ENCODE measurements at regions not wholly inside any gene's neighbourhood (a gene's known extent, or its start where the extent isn't known, plus 50 kb on each side); places are given as distances from the start of the nearest gene placed in this dataset.

DNA sequence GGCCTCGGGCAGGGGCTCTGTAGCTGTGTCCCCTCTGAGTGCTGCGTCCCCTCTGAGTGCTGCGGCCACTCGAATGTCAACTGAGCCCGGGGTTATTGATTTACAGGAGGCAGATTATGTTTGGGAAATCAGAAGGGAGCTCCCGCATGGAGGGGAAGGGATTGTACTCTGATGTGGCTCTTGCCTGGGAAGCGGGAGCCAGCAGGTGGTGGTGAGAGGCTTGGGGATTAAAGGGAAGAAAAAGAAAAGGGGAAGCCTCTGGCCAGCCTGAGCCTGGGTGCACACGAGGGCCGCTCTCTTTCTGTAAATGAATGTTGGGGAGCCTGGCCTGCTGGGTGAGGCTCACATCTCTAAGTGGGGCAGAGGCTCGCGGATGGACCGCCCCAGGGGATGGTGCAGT lies 143.7 kb downstream of the AACS start:
- CTCF ChIA-PET: no interaction called here
- BruUV-seq (replicated peaks): no TSS peak
- Mint-ChIP-seq H3K36me3 (ENCODE audit: insufficient read depth, unreplicated experiment) (no peaks in the 10 kb centered on the region), H3K27ac (ENCODE audit: unreplicated experiment) (no peak overlapping the region), H3K9me3 (ENCODE audit: low read depth, unreplicated experiment) (no peaks in the 10 kb centered on the region), H3K4me1 (ENCODE audit: low read depth, unreplicated experiment) (no peaks in the 10 kb centered on the region), H3K4me3 (ENCODE audit: low read depth, unreplicated experiment) (no peak overlapping the region), H3K27me3 (ENCODE audit: unreplicated experiment) (peaks cover 87% of the 10 kb centered on the region)
- intact Hi-C loops (cut with micrococcal nuclease; ENCODE audit: unreplicated experiment): no loop called here
- DNase-seq: no peak
- TF ChIP-seq, protein P1, sequence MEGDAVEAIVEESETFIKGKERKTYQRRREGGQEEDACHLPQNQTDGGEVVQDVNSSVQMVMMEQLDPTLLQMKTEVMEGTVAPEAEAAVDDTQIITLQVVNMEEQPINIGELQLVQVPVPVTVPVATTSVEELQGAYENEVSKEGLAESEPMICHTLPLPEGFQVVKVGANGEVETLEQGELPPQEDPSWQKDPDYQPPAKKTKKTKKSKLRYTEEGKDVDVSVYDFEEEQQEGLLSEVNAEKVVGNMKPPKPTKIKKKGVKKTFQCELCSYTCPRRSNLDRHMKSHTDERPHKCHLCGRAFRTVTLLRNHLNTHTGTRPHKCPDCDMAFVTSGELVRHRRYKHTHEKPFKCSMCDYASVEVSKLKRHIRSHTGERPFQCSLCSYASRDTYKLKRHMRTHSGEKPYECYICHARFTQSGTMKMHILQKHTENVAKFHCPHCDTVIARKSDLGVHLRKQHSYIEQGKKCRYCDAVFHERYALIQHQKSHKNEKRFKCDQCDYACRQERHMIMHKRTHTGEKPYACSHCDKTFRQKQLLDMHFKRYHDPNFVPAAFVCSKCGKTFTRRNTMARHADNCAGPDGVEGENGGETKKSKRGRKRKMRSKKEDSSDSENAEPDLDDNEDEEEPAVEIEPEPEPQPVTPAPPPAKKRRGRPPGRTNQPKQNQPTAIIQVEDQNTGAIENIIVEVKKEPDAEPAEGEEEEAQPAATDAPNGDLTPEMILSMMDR (IDR thresholded peaks at IDR 0.05; ENCODE audit: unreplicated experiment): no peak

DNA sequence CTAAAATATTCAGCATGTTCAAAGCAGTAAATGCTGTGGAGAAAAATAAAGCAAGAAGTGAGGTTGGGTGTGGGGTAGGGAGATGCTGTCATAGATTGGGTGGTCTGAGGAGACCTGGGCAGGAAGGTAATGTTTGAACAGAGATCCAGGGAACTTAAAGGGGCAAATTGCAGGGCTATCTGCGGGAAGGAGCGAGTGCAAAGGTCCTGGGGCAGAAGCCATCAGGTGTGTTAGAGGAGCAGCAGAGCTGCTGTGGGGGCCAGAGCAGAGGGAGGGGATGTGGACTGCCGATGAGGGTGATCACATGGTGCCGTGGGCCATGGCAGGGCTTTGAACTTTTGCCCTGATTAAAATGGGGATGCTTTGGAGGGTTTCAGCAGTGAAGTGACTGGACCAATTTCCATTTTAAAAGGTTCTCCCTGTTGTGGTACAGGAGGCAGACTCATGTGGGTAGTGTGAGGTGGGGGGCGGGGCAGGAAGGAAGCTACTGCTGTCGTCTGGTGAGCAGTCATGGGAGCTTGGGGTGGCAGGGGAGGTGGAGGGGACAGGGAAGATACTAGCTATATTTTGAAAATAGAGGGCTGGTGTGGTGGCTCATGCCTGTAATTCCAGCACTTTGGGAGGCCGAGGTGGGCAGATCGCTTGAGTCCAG lies 145.0 kb downstream of the AACS start:
- BruUV-seq (replicated peaks): no TSS peak
- CTCF ChIA-PET: no interaction called here
- TF ChIP-seq, protein P1 (IDR thresholded peaks at IDR 0.05; ENCODE audit: unreplicated experiment): no peak
- no peaks in the 10 kb centered on the region for H3K4me1 Mint-ChIP-seq (ENCODE audit: low read depth, unreplicated experiment)
- H3K9me3 Mint-ChIP-seq (ENCODE audit: low read depth, unreplicated experiment): no peaks in the 10 kb centered on the region
- no peak overlapping the region for H3K4me3 Mint-ChIP-seq (ENCODE audit: low read depth, unreplicated experiment)
- H3K36me3 Mint-ChIP-seq (ENCODE audit: insufficient read depth, unreplicated experiment): no peaks in the 10 kb centered on the region
- peaks cover 99% of the 10 kb centered on the region for H3K27me3 Mint-ChIP-seq (ENCODE audit: unreplicated experiment)
- no peak overlapping the region for H3K27ac Mint-ChIP-seq (ENCODE audit: unreplicated experiment)
- intact Hi-C loops (cut with micrococcal nuclease; ENCODE audit: unreplicated experiment): no loop called here
- DNase-seq: no peak

- Mint-ChIP-seq H3K9me3 (ENCODE audit: low read depth, unreplicated experiment) (no peaks in the 10 kb centered on the region), H3K36me3 (ENCODE audit: insufficient read depth, unreplicated experiment) (no peaks in the 10 kb centered on the region), H3K4me3 (ENCODE audit: low read depth, unreplicated experiment) (no peak overlapping the region), H3K4me1 (ENCODE audit: low read depth, unreplicated experiment) (no peaks in the 10 kb centered on the region), H3K27me3 (ENCODE audit: unreplicated experiment) (peaks cover 94% of the 10 kb centered on the region), H3K27ac (ENCODE audit: unreplicated experiment) (no peak overlapping the region)
- intact Hi-C loops (cut with micrococcal nuclease; ENCODE audit: unreplicated experiment): no loop called here
- no peak for DNase-seq
- CTCF ChIA-PET: no interaction called here
- TF ChIP-seq, protein P1 (IDR thresholded peaks at IDR 0.05; ENCODE audit: unreplicated experiment): no peak
- BruUV-seq (replicated peaks): no TSS peak
Observed at GRCh38 chr12:125211464-125211863, 146.2 kb downstream of the AACS start.

DNA sequence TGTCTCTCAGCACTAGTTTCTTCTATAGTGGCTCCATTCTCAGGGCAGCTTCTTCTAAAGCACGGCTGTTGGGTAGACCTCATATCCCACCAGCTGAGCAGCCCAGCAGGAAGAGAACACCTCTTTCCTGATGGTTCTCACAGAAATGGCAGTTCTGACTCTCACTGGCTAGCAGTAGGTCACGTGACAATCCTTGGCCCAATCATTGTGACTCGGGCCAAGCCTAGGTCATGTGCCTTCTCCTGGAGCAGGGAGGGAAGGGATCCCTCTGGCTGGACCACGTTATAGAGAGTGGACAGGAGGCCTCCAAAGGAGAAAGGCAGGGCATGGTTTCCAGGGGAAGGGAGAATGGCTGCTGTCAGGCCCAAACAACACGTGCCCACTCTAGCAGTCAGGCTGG lies 149.1 kb downstream of the AACS start:
- CTCF ChIA-PET: no interaction called here
- no peaks in the 10 kb centered on the region for H3K36me3 Mint-ChIP-seq (ENCODE audit: insufficient read depth, unreplicated experiment)
- BruUV-seq (replicated peaks): no TSS peak

More for the DNA sequence above, 149.1 kb downstream of the AACS start:
- no peaks in the 10 kb centered on the region for H3K9me3 Mint-ChIP-seq (ENCODE audit: low read depth, unreplicated experiment)
- intact Hi-C loops (cut with micrococcal nuclease; ENCODE audit: unreplicated experiment): no loop called here
- TF ChIP-seq, protein P1 (IDR thresholded peaks at IDR 0.05; ENCODE audit: unreplicated experiment): no peak
- no peak overlapping the region for H3K27ac Mint-ChIP-seq (ENCODE audit: unreplicated experiment)
- DNase-seq: no peak
- H3K27me3 Mint-ChIP-seq (ENCODE audit: unreplicated experiment): peaks cover 81% of the 10 kb centered on the region
- no peak overlapping the region for H3K4me3 Mint-ChIP-seq (ENCODE audit: low read depth, unreplicated experiment)
- H3K4me1 Mint-ChIP-seq (ENCODE audit: low read depth, unreplicated experiment): no peaks in the 10 kb centered on the region
